NCI-H510A (cell line): ENCODE measurements at regions not wholly inside any gene's neighbourhood (a gene's known extent, or its start where the extent isn't known, plus 50 kb on each side); places are given as distances from the start of the nearest gene placed in this dataset.
"Not testable (repeated sequence)": the region's sequence is repeated elsewhere in the genome, so short reads cannot be mapped to it uniquely, and the experiment has no call there.

Source experiments
- DNase-seq: peaks from one replicate; lab custom pipeline; 2025; lab: John Stamatoyannopoulos, UW

GRCh38 chr4:158122501-158122900 is 50.3 kb downstream of the GASK1B start:
- DNase-seq = no peak

DNA sequence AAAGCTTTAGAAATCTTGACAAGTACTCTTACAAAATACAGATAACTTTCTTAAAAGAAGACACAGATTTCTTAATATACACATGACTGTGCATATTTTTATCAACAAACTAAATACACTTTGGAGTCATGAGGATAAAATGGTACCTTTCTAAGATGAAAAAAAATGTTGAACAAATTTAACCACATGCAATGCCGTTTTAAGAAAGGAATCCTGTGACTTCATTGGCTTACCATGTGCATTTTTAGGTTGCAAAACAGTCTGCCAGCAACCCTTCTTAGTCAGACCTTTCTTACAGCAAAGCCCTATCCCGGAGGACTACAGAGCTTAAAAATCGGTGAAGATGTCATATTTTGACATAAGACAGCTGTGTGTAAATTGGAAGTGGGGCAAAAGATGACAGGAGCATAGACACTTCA is 51.7 kb downstream of the GASK1B start:
- DNase-seq = no peak

GRCh38 chr4:158120645-158121151 is 52.1 kb downstream of the GASK1B start:
- DNase-seq = not testable (repeated sequence)

- DNase-seq = no peak
Measured at GRCh38 chr4:158112611-158113010, 60.2 kb downstream of the GASK1B start.

DNA sequence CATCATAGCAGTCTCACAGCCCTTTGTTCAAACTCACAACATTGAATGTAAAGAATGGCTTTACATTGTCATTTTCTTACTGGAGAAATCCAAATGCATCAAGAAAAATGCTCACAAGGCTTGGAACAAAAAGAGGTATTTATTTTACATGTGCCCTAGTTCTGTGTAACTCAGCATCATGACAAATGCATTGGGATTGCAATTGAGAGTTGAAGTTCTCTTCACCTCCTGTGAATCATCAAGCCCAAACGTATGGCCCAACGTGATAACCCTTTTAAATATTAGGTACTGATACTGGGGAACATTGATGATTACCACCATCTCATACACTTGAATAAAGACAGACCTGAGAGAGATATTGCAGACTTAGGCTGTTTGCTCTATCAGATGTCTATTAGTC is 61.6 kb downstream of the GASK1B start:
- no peak for DNase-seq

- no peak for DNase-seq
Measured at GRCh38 chr4:158102904-158103303, 69.9 kb downstream of the GASK1B start.

GRCh38 chr4:158099686-158100085 is 73.1 kb downstream of the GASK1B start:
- DNase-seq = no peak

DNA sequence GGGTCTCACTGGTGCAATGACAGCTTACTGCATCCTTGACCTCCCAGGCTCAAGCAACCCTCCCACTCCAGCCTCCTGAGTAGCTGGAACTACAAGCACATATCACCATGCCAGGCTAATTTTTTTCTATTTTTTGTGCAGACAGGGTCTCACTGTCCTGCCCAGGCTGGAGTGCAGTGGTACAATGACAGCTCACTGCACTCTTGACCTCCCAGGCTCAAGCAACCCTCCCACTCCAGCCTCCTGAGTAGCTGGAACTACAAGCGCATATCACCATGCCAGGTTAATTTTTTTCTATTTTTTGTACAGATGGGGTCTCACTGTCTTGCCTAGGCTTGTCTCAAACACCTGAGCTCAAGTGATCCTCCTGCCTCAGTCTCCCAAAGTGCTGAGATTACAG is 74.0 kb downstream of the GASK1B start:
- no peak for DNase-seq

DNA sequence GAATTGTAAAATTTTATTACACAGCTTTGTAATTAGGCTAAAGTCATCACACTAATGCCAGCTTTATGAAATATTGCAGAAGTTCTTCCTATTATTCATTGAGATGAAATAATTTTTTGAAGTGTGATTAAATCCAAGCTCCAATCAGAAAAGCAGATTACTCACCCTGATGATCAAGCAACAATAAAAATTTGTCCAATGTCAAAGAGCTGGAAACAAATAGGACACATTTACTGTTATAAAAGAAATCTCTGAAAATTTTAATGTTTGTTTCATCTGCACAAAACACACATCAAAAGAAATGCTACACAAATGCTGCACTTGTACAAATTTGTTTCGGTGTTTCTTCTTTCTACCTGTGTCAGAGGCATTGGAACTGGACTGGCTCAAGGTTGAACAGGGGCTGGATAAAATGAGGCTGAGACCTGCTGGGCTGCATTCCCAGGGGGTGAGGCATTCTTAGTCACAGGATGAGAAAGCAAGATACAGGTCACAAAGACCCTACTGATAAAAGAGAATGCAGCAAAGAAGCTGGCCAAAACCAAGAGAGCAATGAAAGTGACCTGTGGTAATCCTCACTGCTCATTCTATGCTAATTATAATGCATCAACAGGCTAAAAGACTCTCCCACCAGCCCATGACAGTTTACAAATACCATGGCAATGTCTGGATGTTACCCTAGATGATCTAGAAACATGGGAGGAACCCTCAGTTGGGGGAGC is 78.3 kb downstream of the GASK1B start:
- no peak for DNase-seq

GRCh38 chr4:158090323-158090722 is 82.5 kb downstream of the GASK1B start:
- DNase-seq = no peak

GRCh38 chr4:158089897-158090296 is 82.9 kb downstream of the GASK1B start:
- not testable (repeated sequence) for DNase-seq

DNA sequence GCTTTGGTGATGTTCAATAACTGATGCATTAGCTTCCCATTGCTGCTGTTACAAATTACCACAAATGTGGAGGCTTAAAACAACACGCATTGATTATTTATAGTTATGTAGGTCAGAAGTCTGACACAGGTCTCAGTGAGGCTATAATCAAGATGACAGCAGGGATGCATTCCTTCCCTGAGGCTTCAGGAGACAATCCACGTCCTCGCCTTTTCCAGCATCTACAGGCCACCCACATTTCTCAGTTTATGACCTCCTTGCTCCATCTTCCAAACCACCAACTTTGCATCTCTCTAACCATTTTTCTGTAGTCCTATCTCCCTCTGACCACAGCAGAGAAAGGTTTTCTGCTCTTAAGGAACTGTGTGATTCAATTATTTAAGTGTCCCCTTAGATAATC is 92.5 kb downstream of the GASK1B start:
- DNase-seq = no peak

DNA sequence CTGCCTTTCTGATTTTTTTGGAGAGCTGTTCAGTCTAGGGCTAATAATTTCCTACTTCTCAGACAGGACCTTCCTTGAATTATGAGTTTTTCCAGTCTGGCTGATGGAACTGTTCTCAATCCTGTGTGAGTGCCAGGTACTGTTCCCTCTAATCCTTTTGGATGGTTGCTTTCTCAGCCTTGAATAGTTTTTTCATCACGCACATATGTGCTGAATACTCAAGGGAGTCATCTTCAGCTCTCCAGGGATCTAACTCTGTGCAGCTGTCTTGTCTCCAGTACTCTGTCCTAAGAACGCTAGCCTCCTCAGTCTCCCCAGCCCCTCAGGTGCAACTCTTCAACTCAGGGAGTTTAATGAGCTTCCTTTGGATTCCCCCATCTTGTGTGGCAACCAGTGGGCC is 93.2 kb downstream of the GASK1B start:
- DNase-seq = no peak

- no peak for DNase-seq
Measured at GRCh38 chr4:158077835-158078234, 95.0 kb downstream of the GASK1B start.

DNA sequence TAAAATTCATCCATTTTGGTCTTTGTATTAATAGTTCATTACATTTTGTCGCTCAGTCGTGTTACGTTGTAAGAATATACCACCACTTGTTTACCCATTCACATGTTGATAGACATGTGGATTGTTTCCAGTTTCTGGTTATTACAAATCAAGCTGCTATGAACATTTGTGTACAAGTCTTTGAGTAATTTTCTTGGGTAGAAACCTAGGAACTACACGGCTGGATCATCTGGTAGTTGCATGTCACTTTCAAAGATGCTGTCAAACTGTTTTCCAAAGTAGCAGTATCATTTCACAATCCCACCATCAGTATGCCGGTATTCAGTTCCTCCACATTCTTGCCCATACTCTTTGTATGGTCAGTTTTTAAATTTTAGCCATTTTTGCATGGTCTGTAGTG is 98.0 kb downstream of the GASK1B start:
- no peak for DNase-seq

DNA sequence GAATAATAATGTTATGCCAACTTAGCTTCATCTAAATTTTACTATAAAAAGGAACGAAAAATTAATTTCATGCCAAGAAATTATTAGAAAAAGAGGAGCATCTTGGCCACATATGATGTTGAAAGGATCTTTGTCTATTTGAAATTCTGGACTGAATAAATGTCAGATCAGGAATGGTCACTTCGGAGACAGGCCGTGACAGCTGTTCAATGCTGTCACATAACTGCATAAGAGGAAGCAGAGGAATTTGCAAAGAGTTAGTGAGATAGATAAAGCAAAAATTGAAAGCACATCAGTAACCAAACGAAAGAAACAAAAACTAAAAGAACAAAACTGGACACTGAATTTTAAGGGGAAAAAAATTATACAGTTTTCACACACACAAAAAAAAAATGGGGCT is 100.9 kb downstream of the GASK1B start:
- DNase-seq = no peak

- DNase-seq = no peak
Measured at GRCh38 chr4:158068068-158068467, 104.8 kb downstream of the GASK1B start.

DNA sequence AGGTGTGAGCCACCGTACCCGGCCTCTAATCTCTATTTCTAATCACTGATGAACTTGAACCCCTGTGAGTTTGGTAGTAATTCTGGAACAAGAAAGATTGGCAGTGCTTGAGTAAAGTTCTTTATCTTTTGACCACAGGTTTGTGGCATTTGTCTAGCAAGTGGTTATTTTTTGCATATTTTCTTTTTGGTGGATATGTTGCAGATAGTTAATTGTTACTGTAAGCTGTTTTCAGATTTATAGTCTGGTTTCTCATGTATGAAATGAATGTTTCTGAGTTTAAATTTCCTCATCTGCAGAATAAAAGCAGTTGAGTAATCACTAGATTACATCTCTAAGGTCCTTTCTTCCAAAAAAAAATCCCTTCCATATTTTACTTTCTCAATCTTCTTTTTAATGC is 105.2 kb downstream of the GASK1B start:
- DNase-seq = no peak

- DNase-seq = no peak
Measured at GRCh38 chr4:158065603-158066002, 107.2 kb downstream of the GASK1B start.

- DNase-seq = no peak
Measured at GRCh38 chr4:158065176-158065575, 107.6 kb downstream of the GASK1B start.

DNA sequence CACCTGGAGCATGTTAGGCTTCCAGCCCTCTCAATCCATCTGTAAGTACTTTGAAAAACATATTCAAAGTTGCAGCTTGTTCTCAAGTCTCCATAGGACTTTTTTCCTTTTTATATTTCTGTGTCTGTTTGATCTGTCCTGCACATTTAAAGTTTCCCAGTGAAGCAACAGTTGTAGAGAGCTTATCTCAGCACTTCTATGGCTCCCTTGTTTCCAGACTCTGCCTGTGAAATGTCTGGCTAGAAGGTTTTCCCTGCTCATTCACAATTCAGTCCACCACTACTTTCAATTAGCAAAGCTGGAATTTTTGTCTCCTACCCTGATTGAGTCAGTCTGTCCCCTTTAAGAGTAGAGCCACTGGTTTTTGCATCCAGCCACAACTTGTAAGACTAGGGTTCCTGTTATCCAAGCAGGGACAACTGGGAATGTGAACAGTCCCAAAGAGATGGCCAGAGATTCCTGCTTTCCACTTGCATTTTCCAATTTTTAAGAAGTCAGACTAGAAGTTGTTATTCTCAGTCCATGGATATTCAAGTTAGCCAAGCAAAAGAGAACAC is 116.1 kb downstream of the GASK1B start:
- DNase-seq = no peak

DNA sequence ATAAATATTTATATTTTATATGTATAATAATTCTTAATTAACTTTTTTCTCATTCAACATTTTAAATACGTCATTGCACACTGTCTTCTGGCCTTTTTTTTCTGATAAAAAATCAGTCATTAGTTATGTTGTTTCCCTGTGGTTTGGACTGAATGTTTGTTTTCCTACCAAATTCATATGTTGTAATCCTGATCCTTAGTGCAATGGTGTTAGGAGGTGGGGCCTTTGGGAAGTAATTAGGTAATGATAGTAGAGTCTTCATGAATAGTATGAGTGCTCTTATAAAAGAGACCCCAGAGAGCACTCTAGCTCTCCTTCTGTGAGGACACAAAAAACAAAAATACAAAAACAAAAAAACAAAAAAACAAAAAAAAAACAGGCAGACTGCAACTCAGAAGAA is 117.2 kb downstream of the GASK1B start:
- DNase-seq = no peak

DNA sequence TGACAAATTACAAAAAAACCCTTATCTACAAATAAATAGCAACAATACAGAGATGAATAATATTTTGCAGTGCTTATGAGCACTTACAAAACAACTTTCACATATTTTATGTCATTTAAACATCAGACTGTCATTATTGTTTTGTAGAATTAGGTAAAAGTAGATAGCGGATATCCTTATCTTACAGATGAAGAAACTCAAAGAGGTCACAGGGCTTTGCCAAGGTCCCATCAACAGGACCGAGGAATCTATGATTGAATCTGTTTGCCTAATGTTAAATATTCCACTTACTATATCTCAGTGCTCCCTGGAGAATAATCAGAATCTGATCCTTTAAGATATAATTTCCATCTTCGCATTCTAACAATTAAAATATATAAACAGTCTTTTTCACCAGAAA is 119.0 kb downstream of the GASK1B start:
- DNase-seq = no peak

- DNase-seq = no peak
Measured at GRCh38 chr4:158053086-158053485, 119.7 kb downstream of the GASK1B start.
